SK-N-MC (cell line): ENCODE measurements at regions not wholly inside any gene's neighbourhood (a gene's known extent, or its start where the extent isn't known, plus 50 kb on each side); places are given as distances from the start of the nearest gene placed in this dataset.

Source experiments
- EZH2 ChIP-seq: fragments of 200-600 bp; sonication (generic); IDR thresholded peaks from one replicate; pipeline ENCODE4 v1.6.1; 2017; ENCODE audit warnings: antibody characterized with exemption
- POLR2AphosphoS5 ChIP-seq: IDR thresholded peaks from 2 replicates; pipeline ENCODE4 v1.6.1; 2012; ENCODE audit warnings: mild to moderate bottlenecking, low read depth, low read length, borderline replicate concordance

DNA sequence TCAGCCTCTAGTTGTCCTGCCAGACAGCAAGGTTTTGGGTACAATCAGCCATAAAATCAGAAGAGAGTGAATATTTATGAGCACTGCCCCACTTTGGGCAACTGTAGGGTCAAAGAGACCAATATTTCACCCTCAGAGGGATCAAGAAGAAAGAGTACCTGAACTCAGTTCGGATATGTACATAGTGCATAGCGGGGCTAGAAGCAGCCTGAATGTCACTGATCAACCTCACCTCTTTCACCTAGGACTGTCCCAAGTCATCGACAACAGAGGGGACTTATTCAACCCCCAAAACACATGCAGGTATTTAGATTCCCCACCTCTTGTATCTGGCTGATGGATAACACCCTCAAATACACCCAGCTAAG lies 446.9 kb downstream of the COG6 start:
- TF ChIP-seq POLR2AphosphoS5, result no peak
- TF ChIP-seq EZH2, result no peak
